GM19452 (cell line): ENCODE measurements at regions not wholly inside any gene's neighbourhood (a gene's known extent, or its start where the extent isn't known, plus 50 kb on each side); places are given as distances from the start of the nearest gene placed in this dataset.

Source experiments
- ATAC-seq: cut with Tn5 transposase; IDR thresholded peaks from one replicate; pipeline ENCODE4 v1.9.1; 2021; ENCODE audit not compliant: unreplicated experiment

DNA sequence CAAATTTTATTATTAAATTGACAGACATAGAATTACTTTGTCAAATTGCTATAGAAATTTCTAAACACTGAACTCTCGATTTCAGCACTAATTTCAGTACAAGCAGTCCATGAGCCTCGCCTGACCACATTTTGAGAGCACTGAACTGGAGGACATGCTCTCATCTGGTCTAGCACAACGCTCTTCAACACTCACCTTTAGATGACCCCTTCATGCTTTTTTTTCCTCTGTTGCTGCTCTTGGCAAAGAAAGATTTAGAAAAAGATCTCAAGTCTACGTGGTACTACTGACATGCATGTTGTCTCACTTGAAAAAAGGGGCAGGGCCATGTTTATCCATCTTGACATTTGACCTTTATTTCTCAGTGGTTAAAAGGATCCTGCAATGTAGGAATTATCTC lies 981.5 kb downstream of the DIAPH3 start:
- no peak for ATAC-seq

DNA sequence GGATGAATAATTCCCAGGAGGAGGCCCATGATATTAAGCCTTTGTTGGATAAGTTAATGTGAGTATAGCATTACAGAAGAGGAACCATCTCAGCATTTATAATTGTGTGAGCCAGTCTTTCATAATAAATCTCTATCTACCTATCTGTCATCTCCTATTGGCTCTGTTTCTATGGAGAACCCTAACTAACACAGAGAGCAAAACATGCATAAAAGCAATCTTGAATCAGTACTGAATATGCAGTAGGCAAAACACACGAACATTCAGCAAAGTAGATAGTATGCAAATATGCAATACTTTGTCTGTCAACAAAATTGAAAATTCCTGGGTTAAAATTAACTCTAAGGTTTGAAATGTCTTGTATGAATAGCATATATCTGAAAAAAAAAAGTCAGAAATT lies 966.3 kb downstream of the DIAPH3 start:
- no peak for ATAC-seq

GRCh38 chr13:59201841-59202240 lies 961.9 kb downstream of the DIAPH3 start:
- ATAC-seq: no peak

DNA sequence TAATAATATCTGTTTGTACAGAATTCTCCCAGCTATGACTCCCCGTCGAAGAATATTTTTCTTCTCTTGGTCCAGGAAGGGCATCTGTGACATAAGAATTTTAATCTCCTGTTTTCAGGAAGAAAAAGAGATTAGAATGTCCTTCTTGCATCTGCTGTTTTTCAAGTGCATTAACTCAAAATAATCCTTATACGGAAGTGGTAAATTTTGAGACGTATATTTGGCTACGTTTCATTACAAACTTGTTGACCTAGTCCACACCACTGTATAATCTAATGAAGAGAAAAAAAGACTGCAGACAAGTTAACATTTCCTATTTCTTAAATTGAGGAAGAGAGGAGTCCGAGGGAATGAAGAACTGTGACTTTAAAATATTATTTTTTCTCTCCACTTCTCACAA lies 959.9 kb downstream of the DIAPH3 start:
- ATAC-seq: no peak

- ATAC-seq: no peak
These were observed 958.2 kb downstream of the DIAPH3 start for GRCh38 chr13:59205501-59205900.

GRCh38 chr13:59208405-59209195 lies 955.1 kb downstream of the DIAPH3 start:
- ATAC-seq: no peak

- no peak for ATAC-seq
These were observed 953.2 kb downstream of the DIAPH3 start for GRCh38 chr13:59210543-59210942.

GRCh38 chr13:59211606-59212005 lies 952.1 kb downstream of the DIAPH3 start:
- ATAC-seq: no peak

- ATAC-seq: no peak
These were observed 934.3 kb downstream of the DIAPH3 start for GRCh38 chr13:59229401-59229800.

- no peak for ATAC-seq
These were observed 933.9 kb downstream of the DIAPH3 start for GRCh38 chr13:59229861-59230260.

DNA sequence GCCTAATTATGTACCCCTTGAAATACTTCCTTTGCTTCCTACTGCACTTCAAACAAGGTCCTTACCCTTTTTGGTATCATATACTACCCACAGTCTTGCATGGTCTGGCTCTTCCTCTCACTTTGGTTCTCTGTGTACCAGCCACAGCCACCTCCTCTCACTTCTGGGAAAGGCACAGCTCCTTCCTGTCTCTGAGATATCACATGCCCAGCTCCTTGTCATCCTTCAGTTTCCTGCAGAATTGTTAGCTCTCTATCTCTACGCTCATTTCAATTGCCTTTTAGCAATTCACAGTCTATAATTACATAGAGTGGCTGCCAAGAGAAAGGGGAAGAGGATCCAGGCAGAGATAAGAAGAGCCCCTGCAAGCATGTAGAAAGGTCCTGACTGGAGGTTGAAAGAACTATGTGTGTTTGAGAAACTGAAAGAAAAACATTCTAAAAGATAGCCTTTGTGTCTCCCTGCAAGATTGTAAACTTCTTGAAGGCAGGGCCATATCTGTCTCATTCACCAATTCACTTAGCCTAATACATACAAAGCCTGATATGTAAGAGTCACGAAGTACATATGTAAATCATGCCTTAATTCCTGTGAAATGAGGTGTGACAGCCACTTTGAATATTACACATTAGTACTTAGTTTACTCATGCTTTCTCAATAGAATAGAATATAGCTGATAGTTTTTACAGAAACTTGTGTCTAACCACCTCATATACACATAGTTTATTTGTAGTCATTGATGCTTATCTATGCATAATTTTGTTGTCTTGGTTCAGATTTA lies 933.1 kb downstream of the DIAPH3 start:
- no peak for ATAC-seq

- no peak for ATAC-seq
These were observed 927.3 kb downstream of the DIAPH3 start for GRCh38 chr13:59236309-59236919.

- ATAC-seq: no peak
These were observed 926.8 kb downstream of the DIAPH3 start for GRCh38 chr13:59236944-59237343.

DNA sequence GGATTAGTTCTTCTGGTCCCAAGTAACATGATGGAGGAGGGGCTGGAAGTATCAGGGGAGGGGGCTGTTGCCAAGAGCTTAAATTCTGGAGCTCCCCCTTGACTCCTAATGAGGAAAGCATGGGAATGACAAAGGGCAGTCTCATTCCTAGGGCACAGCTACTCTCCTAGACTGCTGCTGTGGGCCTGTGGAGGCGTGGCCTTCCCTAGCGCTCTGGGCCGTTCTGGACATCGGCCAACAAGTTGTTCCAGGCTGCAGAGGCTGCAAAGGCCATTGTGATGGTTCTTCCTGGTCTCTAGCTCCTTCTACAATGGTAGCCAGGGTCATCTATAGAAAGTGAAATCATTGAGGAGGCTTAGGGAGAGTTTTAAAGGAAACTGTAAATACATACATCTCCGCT lies 916.6 kb downstream of the DIAPH3 start:
- no peak for ATAC-seq

GRCh38 chr13:59250336-59251189 lies 913.2 kb downstream of the DIAPH3 start:
- no peak for ATAC-seq

DNA sequence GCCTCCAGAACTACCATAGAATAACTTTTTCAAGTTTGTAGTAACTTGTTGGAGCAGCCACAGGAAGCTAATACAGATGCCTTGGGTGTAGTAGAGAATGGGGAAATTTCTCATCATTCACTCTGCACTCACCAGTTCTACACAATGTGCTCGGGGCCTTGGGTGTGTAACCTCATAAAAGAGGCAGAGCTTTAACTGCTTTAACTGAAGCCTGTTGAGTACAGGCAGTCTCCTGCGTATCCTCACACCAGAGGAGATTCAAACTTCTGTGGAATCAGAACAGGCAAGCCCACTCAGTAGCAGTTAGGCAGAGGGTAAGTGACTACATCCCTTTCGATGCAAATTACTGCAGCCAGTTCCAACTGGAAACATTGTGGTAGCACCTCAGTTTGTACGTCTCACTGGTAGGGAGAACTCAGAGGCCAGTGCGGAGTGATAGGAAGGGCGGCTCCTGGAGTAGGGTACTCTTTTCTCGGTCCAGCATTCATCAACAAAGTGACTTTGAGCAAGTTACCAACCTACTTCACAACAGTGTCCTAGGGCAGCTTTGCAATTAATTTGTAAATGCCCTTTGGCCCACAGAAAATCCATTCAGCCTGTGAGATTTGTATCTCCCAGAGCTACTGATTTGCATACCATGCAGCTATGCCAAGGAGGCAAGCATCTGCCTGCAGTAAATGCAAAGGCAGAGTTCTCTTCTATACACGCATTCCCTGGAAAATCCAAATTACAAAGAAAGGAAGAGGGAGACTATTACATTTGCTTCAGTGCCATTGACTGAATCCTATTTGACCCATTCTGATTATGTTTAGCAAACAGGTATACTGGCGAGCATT lies 904.3 kb downstream of the DIAPH3 start:
- no peak for ATAC-seq

DNA sequence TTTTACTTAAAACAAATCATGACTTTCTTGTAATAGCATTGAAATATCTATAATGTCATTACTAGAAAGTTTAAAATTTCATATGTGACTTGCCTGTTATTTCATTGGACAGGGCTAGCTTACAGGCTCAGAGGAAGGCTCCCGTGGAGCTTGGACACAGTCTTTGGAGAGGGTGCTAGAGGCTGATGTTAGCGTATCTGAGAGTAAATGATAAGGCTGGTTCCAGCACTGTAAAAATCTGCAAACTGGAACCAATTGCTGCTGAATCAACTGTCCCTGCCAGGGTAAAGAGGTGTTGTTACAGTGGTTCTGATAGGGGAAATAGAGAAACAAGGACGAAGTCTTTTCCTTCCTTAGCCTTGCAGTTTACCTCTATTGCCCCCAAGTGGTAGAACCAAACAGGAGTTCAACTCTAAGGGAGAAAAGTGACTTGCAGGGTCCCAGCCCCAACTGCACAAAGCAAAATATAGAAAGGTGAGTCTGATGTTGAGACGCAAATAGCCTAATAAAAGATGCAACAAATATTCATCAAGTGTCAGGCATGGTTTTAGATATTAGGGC lies 901.7 kb downstream of the DIAPH3 start:
- no peak for ATAC-seq

GRCh38 chr13:59263531-59263930 lies 900.2 kb downstream of the DIAPH3 start:
- ATAC-seq: no peak

- ATAC-seq: no peak
These were observed 897.2 kb downstream of the DIAPH3 start for GRCh38 chr13:59266478-59267063.
